Stimulated activated CD8-positive, alpha-beta memory T cell treated with anti-CD3 and anti-CD28 coated beads, Interleukin-4, amount 100 ng/mL, for 48 hours (primary cell): ENCODE measurements at regions not wholly inside any gene's neighbourhood (a gene's known extent, or its start where the extent isn't known, plus 50 kb on each side); places are given as distances from the start of the nearest gene placed in this dataset.
"Not testable (repeated sequence)": the region's sequence is repeated elsewhere in the genome, so short reads cannot be mapped to it uniquely, and the experiment has no call there.

Source experiments
- DNase-seq: peaks from one replicate; pipeline ENCODE4 v3.0.0-alpha.2; 2020

DNA sequence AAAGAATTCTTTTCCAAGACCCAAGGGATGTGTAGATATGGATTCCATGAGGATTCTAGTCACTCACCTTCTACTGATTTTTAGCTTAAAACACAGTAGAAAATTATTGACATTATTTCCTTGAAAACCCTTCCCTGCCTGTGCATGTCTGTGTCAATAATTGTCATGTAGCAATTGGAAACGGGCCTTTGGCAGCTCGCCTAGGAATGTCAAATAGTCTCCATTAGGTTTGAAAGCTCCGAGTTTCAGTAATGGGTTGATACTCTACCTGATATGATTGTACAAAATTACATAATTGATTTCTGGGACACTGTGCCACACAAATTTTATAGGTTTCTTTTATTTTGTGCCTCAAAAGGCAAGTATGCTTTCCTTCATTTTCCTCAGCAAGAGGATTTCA, 515.2 kb upstream of the ARID1B start:
- DNase-seq, result no peak

- DNase-seq, result no peak
Observed at GRCh38 chr6:156260815-156261214, 516.4 kb upstream of the ARID1B start.

DNA sequence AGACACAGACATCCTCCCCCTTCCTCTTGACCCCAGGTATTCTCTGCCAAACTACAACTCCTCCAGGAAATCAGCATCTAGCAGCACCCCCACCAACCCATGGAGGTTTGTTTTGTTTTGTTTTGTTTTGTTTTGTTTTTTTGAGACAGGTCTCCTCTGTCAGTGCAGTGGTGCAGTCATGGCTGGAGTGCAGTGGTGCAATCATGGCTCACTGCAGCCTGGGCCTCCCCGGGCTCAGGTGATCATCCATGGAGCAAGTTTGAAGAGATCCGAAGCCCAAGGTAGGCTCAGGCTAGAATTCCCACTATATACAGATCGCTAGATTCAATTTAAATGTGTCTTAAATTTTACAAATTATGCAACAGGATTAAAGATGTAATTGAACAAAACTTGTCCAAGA, 518.2 kb upstream of the ARID1B start:
- DNase-seq, result no peak

GRCh38 chr6:156256161-156256560, 521.0 kb upstream of the ARID1B start:
- peak; percentile 30 for DNase-seq

GRCh38 chr6:156254240-156254639, 522.9 kb upstream of the ARID1B start:
- DNase-seq, result no peak

- peak; percentile 33 for DNase-seq
Observed at GRCh38 chr6:156250593-156250992, 526.6 kb upstream of the ARID1B start.

- DNase-seq, result no peak
Observed at GRCh38 chr6:156242206-156242605, 535.0 kb upstream of the ARID1B start.

DNA sequence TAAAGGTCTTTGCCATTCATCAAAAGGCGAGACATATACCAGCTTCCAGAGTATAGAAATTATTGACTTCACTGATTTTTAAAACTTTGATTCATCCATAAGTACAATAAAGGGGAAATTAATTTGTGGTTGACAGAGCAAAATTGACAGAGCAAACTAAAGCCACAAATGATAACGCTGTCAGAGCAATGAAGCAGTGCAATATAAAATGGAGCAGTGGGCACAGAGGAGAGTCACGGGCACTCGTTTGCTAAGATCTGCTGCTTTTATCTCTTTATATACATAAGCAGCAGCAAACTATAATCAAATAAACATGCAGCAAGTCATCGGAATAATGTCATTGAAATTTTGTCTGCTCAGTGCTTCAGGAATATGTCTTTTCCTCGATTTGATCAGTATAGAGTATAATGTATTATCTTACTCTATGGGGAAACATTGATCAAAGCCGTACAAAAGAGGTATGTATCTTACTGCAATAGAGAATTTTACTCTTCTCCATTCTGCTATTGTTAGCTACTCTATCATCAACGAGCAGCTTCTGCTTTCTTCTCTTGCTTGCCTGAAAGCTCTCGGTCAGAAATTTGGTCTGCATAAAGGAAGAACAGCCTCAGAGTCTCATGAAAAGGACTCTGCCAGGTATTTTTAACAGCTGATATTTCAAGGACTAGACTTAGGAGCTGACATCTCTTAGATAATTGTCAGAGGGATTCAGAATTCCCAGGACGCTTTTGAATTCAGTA, 546.0 kb upstream of the ARID1B start:
- DNase-seq, result no peak

DNA sequence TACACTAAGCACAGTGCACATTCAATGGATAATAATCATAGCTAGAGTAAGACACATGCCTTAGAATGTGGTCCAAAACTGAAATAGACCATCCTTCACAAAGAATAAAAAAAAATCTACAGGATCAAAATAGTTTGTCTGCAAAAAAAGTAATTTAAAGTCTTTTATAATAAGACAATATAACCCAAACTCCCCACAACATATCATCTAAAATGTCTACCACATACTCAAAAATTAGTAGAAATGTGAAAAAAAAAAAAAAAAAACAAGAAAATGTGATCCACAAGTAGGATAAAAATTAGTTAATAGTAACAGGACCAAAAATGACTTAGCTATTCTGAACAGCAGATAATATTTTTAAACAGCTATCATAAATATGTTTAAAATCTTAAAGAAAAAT, 557.2 kb upstream of the ARID1B start:
- DNase-seq, result no peak

- DNase-seq, result no peak
Observed at GRCh38 chr6:156205678-156206077, 571.5 kb upstream of the ARID1B start.

GRCh38 chr6:156199182-156199581, 578.0 kb upstream of the ARID1B start:
- no peak for DNase-seq

DNA sequence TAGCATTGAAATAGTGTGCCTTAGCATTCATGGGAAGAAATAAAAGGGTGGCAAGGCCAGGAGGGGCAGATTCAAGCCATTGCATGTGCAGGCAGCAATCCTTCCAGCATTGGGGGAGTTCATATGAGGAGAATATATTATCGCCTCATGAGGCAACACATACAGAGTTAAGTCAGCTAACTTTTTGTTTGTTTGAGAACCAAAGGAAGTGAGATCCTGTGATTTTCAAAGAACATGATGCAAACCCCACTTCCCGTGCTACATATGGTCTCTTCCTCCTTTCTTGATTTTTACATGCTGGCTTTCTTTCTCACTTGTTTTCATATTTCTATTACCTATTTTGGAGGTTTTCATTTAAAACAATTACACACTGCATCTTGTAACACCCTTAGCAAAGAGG, 579.7 kb upstream of the ARID1B start:
- no peak for DNase-seq

DNA sequence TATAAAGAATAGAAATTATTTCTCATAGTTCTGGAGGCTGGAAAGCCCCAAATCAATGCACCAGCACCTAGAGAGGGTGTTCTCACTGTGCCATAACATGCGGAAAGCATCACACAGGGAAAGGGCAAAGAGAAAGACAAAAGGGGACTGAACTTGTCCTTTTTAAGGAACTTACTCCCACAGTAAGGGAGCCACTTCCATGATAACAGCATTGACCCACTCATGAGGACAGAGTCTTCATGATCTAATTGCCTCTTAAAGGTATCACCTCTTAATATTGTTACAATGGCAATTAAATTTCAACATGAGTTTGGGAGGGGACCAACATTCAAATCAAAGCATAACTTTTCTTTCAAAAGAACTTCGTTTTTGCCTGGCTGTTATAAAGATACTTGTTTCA, 582.2 kb upstream of the ARID1B start:
- no peak for DNase-seq

DNA sequence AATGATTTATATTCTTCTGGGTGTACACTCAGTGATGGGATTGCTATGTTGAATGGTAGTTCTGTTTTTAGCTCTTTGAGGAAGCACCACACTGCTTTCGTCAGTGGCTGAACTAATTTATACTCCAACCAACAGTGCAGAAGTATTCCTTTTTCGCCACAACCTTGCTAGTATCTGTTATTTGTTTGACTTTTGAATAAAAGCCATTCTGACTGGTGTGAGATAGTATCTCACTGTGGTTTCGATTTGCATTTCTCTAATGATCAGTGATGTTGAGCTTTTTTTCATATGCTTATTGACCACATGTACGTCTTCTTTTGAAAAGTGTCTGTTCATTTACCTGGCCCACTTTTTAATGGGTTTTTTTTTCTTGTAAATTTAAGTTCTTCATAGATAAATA, 583.8 kb upstream of the ARID1B start:
- DNase-seq, result no peak

DNA sequence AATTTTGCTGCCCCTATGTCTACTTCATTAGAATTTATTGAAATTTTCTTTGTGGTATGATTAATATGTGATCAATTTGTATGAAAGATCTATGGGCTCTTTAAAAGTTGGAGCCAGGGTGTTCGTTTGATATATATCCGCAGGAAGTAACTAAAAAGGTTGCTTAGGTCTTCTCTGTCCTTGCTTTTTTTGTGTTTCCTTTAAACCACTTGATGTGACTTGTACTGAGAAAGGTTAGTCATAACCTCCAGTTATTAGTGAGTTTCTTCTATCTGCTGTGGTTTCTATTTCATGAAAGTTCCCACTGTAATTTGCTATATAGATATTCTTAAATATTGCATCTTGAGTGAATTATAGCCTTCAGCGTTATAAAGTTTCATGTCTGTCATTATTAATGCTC, 585.3 kb upstream of the ARID1B start:
- DNase-seq, result no peak

DNA sequence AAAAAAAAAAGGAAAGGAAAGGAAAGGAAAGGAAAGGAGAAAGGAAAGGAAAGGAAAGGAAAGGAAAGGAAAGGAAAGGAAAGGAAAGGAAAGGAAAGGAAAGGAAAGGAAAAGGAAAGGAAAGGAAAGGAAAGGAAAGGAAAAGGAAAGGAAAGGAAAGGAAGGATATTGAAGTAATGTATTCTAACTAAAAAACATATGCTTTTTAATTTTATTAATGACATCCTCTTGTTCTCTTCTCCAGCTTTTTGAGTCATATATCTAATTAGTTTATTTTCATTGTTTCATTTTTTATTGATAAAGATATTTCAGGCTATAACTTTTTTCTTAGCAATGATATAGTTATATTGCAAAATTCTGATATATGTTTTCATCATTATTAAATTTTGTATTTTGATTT, 585.8 kb upstream of the ARID1B start:
- DNase-seq, result not testable (repeated sequence)

- no peak for DNase-seq
Observed at GRCh38 chr6:156190270-156190669, 586.9 kb upstream of the ARID1B start.

GRCh38 chr6:156189714-156190113, 587.5 kb upstream of the ARID1B start:
- no peak for DNase-seq

DNA sequence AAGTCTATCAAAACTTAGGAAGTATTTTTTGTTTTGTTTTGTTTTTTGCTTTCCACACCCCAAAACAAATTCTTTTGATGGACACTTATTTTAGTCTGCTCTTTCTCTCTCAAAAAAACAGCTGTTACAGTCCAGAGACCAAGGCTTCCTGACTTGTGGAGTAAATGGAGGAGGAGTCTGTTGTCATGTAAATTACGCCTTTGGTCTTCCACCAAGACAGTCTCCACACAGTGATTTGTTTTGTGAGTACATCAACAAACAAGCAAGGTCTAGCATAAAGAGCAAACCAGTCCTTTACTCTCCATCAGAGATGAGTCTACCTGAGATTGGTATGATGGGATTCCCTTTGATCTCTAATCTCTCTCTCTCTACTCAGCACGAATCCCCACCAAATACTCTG, 588.0 kb upstream of the ARID1B start:
- no peak for DNase-seq

DNA sequence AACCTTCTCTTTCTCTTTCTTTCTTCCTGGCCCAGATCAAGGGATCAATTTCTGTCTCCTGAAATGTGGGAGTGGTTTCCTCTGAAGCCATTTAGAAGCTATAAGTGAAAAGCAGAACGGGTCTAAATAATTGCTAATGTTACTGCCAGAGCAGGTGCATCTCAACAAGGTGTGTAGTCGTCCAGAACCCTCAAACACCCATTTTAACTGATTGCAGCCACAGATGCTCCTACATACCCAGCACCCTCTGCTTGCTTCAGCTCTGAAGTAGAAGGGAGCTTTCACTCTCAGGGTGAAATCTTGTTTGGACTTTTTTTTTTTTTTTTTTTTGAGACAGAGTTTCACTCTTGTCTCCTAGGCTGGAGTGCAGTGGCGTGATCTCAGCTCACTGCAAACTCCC, 592.1 kb upstream of the ARID1B start:
- DNase-seq, result no peak

- no peak for DNase-seq
Observed at GRCh38 chr6:156183678-156184077, 593.5 kb upstream of the ARID1B start.

DNA sequence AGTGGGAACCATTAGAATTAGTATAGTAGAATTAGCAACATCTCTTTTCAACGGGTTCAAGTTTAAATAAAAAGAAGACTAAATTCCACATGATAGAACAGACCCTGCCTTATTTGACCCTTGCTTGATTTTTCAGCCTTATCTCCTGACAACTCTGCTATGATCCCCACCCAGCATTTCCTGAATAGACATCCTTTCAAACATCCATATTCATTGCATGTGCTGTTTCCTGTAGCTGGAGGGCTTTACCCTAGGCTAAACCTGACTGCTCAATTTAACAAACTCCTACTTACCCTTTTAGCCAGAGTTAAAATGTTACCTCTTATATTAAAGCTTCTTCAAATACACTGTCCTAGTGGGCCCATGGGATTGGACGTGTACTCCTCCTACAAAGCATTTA, 594.8 kb upstream of the ARID1B start:
- DNase-seq, result no peak

- DNase-seq, result no peak
Observed at GRCh38 chr6:156181506-156181905, 595.7 kb upstream of the ARID1B start.

DNA sequence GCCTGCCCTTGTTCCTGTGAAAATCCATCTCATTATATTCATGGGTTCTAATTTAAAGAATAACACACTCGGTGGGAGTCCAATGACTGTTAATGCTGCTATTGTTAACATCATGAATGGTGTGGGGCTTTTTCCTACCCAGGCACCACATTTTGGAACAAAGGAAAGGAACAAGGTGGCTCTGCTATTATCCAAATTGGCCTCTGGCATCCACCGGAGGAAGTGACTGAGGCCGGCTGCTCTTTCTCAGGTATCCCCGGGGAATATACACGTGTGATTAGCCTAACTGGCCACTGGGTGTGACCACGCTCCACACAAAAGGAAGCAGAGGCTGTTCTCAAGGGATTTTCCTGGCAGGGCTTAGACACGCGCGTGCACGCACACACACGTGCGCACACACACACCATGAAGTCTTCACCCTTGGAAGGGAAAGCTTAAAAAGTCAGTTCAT, 601.2 kb upstream of the ARID1B start:
- DNase-seq, result no peak

DNA sequence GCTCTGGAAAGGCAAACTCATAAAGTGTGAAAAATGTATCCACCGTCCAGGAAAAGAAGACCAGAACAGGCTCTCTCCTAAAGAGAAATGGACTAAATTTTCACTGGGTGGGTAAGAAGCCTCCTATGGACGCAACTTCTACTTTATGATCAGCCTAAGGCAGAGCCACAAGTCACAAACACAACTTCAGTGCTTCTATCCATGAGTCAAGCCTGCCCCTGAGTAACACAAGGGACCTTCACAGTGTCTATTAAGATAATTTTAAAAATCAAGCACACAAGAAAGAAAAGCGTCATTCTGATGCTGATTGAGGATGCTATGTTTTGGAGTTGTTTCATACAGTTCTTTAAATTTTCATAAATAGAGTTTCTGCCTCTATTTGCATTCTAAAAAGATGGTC, 601.7 kb upstream of the ARID1B start:
- DNase-seq, result no peak
